ENCODE measurements at regions not wholly inside any gene's neighbourhood (a gene's known extent, or its start where the extent isn't known, plus 50 kb on each side); places are given as distances from the start of the nearest gene placed in this dataset.

DNA sequence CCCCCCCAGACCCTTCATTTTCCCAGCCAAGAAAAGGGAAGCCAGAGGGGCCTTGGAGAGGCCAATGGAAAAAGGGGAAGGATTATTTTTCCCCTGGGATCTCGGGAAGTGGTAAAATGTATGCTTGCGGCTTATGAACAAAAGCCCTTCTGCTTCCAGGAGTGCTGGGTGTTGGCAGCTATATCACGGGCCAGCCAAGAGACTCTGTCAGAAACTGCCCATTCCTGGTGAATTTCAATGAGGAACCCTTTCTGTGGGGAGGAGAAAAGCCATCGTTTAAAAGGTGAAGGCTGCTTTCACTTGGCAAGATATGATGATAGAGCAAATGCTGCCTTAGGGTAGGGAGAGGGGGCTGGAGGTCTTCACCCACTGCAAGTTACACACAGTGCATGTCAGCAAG lies 69.7 kb upstream of the ZC3H12A start:
- ChIA-PET CTCF (no interaction called here), POLR2A (no interaction called here)
- no peak for TF ChIP-seq CTCF (IDR thresholded peaks at IDR 0.05; ENCODE audit: insufficient read depth, low read depth, low read length)
- no peak for DNase-seq (ENCODE audit: low read depth)
- 0 out of 2 replicates have a peak, but pooled peaks cover 2% of the 10 kb centered on the region for H3K27me3 ChIP-seq (ENCODE audit: control insufficient read depth, insufficient read depth, low read length)
- H3K4me3 ChIP-seq (ENCODE audit: low read depth, low read length): no peak overlapping the region
- no peaks in the 10 kb centered on the region for H3K36me3 ChIP-seq (ENCODE audit: control insufficient read depth, insufficient read depth, low read length)

- H3K27me3 ChIP-seq (ENCODE audit: control insufficient read depth, insufficient read depth, low read length): no peaks in the 10 kb centered on the region
- no peaks in the 10 kb centered on the region for H3K36me3 ChIP-seq (ENCODE audit: control insufficient read depth, insufficient read depth, low read length)
- ChIA-PET POLR2A (no interaction called here), CTCF (interaction anchor here (0.7 kb wide), 1 partner anchor 24 kb away, joined by 3 read pairs; no protein-coding TSS in a partner anchor)
- no peak overlapping the region for H3K4me3 ChIP-seq (ENCODE audit: low read depth, low read length)
- DNase-seq (ENCODE audit: low read depth): no peak
- TF ChIP-seq CTCF (IDR thresholded peaks at IDR 0.05; ENCODE audit: insufficient read depth, low read depth, low read length): no peak
Observed at GRCh38 chr1:37410105-37410504, 64.3 kb upstream of the ZC3H12A start.

DNA sequence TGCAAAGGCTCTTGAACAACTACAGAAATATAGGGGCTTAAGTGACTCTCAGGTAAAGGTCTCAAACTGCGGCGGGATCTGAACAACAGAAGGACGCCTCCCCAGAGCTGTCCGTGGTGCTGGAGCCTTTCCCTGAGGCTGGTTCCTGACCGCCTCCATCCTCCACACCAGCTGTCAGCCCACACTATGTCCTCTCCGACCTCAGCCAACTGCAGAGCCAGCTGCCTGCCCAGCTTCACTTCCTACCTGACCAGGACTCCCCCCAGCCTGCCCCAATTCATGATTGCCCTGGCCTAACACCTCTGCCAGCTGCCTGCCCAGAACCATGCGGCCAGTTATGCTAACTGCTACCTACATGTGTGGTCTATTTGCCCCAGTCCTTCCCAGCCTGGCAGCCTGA lies 63.6 kb upstream of the ZC3H12A start:
- DNase-seq (ENCODE audit: low read depth): no peak
- H3K4me3 ChIP-seq (ENCODE audit: low read depth, low read length): no peak overlapping the region
- POLR2A ChIA-PET: no interaction called here
- H3K27me3 ChIP-seq (ENCODE audit: control insufficient read depth, insufficient read depth, low read length): no peaks in the 10 kb centered on the region
- no peaks in the 10 kb centered on the region for H3K36me3 ChIP-seq (ENCODE audit: control insufficient read depth, insufficient read depth, low read length)
- CTCF ChIA-PET: no interaction called here
- no peak for TF ChIP-seq CTCF (IDR thresholded peaks at IDR 0.05; ENCODE audit: insufficient read depth, low read depth, low read length)

DNA sequence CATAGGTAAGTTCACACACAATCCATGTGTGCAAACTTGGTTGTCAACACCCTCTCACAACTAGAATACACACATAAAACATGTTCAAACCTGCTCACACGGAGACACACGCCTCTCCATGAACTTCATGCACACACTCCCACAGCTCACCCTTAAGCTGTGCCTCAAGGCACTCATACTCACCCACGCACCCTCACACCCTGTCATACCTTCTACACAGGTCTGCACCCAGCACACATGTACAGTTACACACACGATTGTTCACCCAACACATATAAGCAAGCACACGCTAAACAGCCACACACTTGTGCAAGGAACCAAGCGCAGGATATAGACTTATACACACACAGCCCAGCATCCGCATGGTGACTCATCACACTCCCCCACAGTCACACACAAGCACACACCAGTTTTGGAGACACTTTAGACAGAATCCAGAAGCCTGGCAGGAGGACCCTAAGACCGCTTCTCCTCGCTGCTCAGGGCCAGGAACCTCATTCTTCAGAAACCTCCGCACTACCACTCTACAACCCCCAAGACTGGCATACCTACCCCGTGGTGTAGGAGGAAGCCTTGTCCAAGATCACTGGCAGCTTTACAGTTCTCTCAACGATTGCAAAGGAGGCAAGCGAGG lies 58.7 kb upstream of the ZC3H12A start:
- CTCF ChIA-PET: no interaction called here

GRCh38 chr1:37420456-37420855 lies 53.9 kb upstream of the ZC3H12A start:
- Histone ChIP-seq H3K36me3 (ENCODE audit: control insufficient read depth, insufficient read depth, low read length) (no peaks in the 10 kb centered on the region), H3K27me3 (ENCODE audit: control insufficient read depth, insufficient read depth, low read length) (no peaks in the 10 kb centered on the region), H3K4me3 (ENCODE audit: low read depth, low read length) (no peak overlapping the region)
- TF ChIP-seq CTCF (IDR thresholded peaks at IDR 0.05; ENCODE audit: insufficient read depth, low read depth, low read length): no peak
- ChIA-PET POLR2A (no interaction called here), CTCF (interaction anchor here (1.6 kb wide), 1 partner anchor 14 kb away, joined by 5 read pairs; no protein-coding TSS in a partner anchor)
- DNase-seq (ENCODE audit: low read depth): no peak

More for the DNA sequence above, 58.7 kb upstream of the ZC3H12A start:
- no peaks in the 10 kb centered on the region for H3K36me3 ChIP-seq (ENCODE audit: control insufficient read depth, insufficient read depth, low read length)
- DNase-seq (ENCODE audit: low read depth): no peak
- H3K27me3 ChIP-seq (ENCODE audit: control insufficient read depth, insufficient read depth, low read length): no peaks in the 10 kb centered on the region
- no peak for TF ChIP-seq CTCF (IDR thresholded peaks at IDR 0.05; ENCODE audit: insufficient read depth, low read depth, low read length)
- POLR2A ChIA-PET: no interaction called here
- no peak overlapping the region for H3K4me3 ChIP-seq (ENCODE audit: low read depth, low read length)
